ENCODE measurements at regions not wholly inside any gene's neighbourhood (a gene's known extent, or its start where the extent isn't known, plus 50 kb on each side); places are given as distances from the start of the nearest gene placed in this dataset.

DNA sequence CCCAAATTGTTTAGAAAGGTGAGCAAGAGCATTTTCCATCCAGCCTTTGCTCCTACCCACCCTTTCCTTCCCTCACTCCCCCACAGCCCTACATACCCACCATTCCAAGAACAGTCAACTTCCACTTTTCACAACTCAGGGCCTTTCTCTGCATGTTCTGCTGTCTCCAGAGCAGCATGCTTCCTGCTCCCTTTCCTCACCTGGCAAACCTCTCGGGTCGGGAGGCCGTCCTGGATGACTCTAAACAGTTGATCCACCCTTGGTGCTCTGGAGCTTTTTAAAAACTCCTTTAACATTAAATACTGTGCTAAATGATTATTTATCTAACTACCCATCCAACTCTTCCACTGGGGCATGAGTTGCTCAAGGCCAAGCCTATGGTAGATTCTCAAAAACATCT is 200.6 kb downstream of the SETD4 start:
- peaks cover 24% of the 10 kb centered on the region for H3K27me3 Mint-ChIP-seq
- no peak overlapping the region for H3K4me3 Mint-ChIP-seq
- H3K27ac Mint-ChIP-seq: no peak overlapping the region

DNA sequence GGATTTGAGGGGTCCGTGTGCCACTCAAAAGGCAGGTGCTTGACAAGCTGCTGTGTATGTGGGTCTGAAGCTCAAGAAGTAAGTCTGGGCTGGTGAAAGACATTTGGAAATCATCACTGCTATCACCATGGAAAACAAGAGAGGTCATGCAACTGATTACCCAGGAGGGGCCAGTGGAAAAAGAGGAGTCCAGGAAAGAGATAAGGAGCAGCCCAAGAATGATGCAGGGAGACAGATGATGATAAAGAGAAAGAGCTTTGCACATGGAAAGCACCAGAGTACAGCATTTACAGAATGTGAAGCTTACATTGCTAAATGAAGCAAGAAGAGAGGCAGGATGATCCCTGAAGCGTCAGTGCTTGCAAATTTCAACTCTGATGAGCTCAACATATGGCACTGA is 203.2 kb downstream of the SETD4 start:
- Mint-ChIP-seq H3K36me3 (no peaks in the 10 kb centered on the region), H3K27ac (no peak overlapping the region), H3K9me3 (no peaks in the 10 kb centered on the region), H3K4me1 (no peaks in the 10 kb centered on the region), H3K27me3 (peaks cover 35% of the 10 kb centered on the region), H3K4me3 (no peak overlapping the region)
- ATAC-seq (ENCODE audit: low read depth): no peak
- no peak for DNase-seq (ENCODE audit: low spot score in 2 of 2)

More for the DNA sequence above, 200.6 kb downstream of the SETD4 start:
- no peak for ATAC-seq (ENCODE audit: low read depth)
- no peaks in the 10 kb centered on the region for H3K36me3 Mint-ChIP-seq
- H3K4me1 Mint-ChIP-seq: no peaks in the 10 kb centered on the region
- H3K9me3 Mint-ChIP-seq: no peaks in the 10 kb centered on the region
- DNase-seq (ENCODE audit: low spot score in 2 of 2): no peak

DNA sequence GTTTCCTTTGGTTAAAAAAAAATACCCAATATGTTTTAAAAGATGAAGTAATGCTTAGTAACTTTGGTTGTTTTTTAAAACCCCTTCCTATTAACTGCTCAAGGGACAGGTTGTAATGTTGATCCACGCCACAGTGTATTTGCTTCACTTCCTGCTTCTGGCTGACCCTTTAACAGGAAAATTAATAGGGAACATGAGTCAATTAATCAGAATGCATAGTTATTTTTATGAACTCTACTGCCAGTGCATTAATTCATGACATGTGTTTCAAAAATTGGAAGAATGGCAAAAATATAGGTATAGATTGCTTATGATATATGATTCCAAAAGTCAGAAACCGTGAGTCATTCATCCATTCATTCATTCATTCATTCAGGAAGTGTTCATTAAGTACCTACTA is 204.8 kb downstream of the SETD4 start:
- Mint-ChIP-seq H3K27ac (no peak overlapping the region), H3K27me3 (peaks cover 34% of the 10 kb centered on the region), H3K4me1 (no peaks in the 10 kb centered on the region), H3K9me3 (no peaks in the 10 kb centered on the region), H3K4me3 (no peak overlapping the region), H3K36me3 (no peaks in the 10 kb centered on the region)
- ATAC-seq (ENCODE audit: low read depth) (no peak), DNase-seq (ENCODE audit: low spot score in 2 of 2) (no peak)

DNA sequence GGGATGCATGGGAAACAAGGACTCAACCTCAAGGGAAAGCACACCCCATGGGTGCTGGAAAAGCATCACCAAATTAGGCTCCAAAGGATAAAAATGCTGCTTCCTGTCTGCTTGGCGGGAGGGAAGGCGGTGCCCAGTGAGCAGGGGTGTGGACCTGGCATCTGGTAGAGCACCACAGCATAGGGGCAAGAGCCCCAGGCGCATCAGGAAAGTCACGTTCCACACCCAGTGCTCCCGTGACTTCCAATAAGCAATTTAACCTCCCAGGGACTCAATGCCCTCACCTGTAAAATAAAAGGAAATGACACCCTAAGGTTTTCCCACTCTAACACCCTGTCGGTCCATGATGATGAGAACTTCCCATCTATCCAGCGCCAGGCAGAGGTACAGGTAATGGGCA is 206.0 kb downstream of the SETD4 start:
- no peaks in the 10 kb centered on the region for H3K36me3 Mint-ChIP-seq
- peaks cover 30% of the 10 kb centered on the region for H3K27me3 Mint-ChIP-seq
- ATAC-seq (ENCODE audit: low read depth): no peak
- no peaks in the 10 kb centered on the region for H3K9me3 Mint-ChIP-seq
- H3K4me3 Mint-ChIP-seq: no peak overlapping the region
- no peak for DNase-seq (ENCODE audit: low spot score in 2 of 2)
- no peak overlapping the region for H3K27ac Mint-ChIP-seq
- no peaks in the 10 kb centered on the region for H3K4me1 Mint-ChIP-seq

DNA sequence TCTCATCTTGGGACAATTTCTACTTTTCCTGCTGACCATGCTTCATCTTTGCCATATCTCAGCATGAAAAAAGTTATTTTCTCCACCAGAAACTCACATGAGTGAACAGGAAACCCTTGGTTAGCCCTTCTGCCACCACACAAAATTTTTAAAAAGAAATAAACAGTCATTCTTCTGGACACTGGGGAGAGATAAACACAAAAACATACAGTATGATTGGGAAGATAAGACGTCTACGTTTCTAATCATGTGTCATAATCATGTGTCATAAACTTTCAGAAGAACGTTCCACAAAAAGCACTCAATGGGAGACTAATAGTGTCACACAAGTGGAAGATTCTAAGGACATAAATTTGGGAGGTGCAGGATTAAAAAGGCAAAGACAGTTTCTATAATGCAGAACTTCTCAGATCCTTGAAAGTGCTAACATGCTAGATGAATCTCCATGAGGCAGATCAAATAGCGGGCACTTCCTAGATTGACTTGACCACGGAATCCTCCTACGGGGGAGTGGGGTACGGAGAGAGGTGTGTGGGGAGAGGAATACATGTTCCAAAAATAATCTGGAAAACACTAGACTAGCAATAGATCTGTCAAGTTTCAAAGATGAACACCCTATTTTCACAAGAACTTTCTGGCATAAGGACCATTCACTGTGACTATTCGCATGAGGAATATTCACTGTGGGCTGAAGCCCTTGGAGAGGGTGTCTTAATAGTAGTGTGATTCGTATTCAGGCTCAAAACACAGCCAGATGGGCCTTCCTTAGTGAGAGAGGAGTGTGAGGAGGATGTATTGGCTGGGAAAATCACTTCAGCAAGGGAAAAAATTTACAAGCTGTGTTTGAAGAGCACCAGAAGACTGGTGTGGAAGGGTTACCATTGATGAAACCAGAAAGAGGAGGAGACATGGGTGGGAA is 206.7 kb downstream of the SETD4 start:
- Mint-ChIP-seq H3K27me3 (peaks cover 23% of the 10 kb centered on the region), H3K4me3 (no peak overlapping the region), H3K9me3 (no peaks in the 10 kb centered on the region)

DNA sequence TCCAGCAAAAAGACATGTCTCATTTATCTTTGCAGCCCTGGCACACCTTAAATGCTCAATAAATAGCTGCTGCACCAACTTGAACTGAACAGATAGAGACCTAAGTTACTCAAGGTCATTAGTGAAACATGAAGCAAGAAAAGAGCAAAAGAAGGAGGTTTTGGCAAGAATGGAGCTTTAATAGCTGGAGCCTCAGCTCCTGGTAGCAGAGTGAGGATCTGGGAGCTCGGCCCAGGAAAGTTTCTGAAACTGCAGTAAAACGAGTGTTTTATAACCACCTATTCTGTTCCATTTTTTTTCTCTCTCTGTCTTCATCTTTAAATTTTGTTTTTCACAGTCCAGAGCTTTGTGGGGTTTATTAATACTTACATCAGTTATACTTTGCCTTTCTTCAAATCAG is 207.5 kb downstream of the SETD4 start:
- Mint-ChIP-seq H3K27me3 (peaks cover 22% of the 10 kb centered on the region), H3K36me3 (no peaks in the 10 kb centered on the region), H3K4me1 (no peaks in the 10 kb centered on the region)

More for the DNA sequence above, 206.7 kb downstream of the SETD4 start:
- DNase-seq (ENCODE audit: low spot score in 2 of 2) (no peak), ATAC-seq (ENCODE audit: low read depth) (no peak)
- Mint-ChIP-seq H3K4me1 (no peaks in the 10 kb centered on the region), H3K27ac (no peak overlapping the region), H3K36me3 (no peaks in the 10 kb centered on the region)

DNA sequence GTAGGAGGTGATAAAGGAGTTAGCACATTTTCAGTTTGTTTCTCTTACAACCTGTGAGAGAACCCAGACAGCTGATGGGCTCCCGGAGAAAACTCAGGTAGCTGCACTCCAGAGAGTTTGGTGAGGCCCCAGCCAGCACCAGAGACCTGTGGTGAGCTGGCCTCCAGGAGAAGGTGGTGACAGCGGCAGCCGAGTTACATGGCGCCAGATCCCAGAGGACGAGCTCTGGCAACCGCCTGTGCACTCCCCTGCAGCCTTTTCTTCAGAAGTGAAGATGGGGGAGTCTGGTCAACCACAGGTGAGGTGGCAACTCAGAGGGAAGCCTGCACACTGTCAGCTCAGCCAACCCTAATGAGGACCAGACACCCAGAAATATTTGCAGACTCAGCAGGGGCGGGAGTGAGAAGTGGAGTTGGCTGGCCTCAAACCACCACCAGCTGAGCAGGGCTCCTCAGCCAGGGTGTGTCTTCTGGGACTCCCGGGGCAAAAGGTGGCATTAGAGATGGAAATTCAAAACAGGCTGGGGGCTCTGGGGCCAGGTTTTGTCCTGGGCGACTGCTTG is 209.7 kb downstream of the SETD4 start:
- Mint-ChIP-seq H3K36me3 (no peaks in the 10 kb centered on the region), H3K4me1 (no peaks in the 10 kb centered on the region), H3K27ac (no peak overlapping the region), H3K9me3 (no peaks in the 10 kb centered on the region), H3K4me3 (no peak overlapping the region), H3K27me3 (peaks cover 21% of the 10 kb centered on the region)
- no peak for ATAC-seq (ENCODE audit: low read depth)
- no peak for DNase-seq (ENCODE audit: low spot score in 2 of 2)

More for the DNA sequence above, 207.5 kb downstream of the SETD4 start:
- no peak for ATAC-seq (ENCODE audit: low read depth)
- H3K4me3 Mint-ChIP-seq: no peak overlapping the region
- H3K27ac Mint-ChIP-seq: no peak overlapping the region
- no peak for DNase-seq (ENCODE audit: low spot score in 2 of 2)
- H3K9me3 Mint-ChIP-seq: no peaks in the 10 kb centered on the region

DNA sequence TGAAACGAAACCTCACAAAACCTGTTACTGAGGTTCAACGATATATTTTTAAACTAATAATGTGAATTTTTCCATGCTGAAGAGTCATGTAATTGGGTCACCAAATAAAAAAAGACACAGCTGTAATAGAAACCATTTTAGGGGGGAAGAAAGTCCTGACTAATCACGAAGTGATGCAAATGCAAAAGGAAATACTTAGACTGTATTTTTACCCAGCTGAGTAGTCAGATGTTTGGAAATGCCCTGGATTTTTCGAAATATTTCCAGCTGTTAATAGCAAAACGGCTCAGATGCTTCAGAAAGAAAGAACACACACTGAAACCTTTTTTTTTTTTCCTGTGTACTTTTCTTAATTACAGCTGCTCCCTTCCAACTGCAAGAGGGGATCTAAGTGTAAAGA is 210.3 kb downstream of the SETD4 start:
- Mint-ChIP-seq H3K4me3 (no peak overlapping the region), H3K36me3 (no peaks in the 10 kb centered on the region), H3K9me3 (no peaks in the 10 kb centered on the region), H3K27me3 (peaks cover 22% of the 10 kb centered on the region), H3K27ac (no peak overlapping the region), H3K4me1 (no peaks in the 10 kb centered on the region)
- no peak for ATAC-seq (ENCODE audit: low read depth)
- no peak for DNase-seq (ENCODE audit: low spot score in 2 of 2)

DNA sequence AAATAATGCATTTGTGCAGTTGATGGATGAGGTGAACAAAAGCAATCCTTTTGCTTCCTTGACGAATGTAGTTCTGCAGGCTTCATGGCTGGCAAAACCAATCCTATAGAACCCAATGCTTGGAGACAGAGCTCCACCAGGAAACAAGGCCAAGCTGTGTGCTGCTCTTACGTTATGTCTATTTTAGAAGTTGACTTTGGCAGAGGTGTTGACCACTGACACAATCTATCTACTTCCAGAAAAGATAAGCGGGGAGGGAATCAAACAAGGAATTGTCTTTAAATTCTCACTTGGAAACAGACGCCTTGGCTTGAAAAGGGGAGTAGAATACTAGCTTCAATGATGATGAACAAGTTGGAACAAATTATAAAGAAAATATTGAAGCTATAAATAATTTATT is 211.2 kb downstream of the SETD4 start:
- peaks cover 20% of the 10 kb centered on the region for H3K27me3 Mint-ChIP-seq
- H3K27ac Mint-ChIP-seq: no peak overlapping the region

DNA sequence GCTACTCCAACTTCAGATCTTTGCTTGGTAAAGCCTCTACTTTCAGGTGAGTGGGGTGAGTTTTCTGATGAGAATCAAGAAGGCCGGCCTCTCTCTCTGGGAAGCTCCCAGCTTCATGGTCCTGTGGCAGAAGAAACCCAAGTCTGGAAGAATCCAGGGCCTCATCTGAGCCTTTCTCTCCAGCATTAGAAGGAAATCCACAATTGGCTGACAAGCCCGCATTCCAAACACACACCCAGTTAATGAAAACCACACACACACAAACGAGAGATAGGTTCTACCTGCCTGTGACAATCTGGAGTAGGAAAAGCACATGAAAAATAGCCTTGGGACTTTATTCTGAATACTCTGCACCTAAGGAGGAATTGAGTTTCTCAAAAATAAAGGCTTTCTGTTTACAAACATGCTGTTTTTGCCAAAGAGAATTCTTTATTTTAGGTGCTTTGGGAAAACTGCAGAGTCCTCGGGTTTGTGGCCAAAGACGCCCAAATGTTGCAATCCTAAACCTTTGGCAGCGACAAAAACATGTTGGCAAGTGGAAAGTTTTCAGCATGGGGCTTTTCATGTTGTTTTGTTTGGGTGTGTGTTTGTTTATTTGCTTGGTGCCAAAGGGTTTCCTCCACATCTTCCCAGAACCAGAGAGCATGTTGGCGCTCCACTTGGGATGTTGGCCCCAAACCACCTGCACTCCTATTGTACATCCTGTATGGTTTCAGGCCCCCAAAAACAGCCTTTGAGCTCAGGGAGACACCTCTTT is 216.2 kb downstream of the SETD4 start:
- no peak for DNase-seq (ENCODE audit: low spot score in 2 of 2)
- H3K4me1 Mint-ChIP-seq: no peaks in the 10 kb centered on the region
- no peak overlapping the region for H3K4me3 Mint-ChIP-seq
- ATAC-seq (ENCODE audit: low read depth): no peak
- no peaks in the 10 kb centered on the region for H3K36me3 Mint-ChIP-seq
- no peaks in the 10 kb centered on the region for H3K9me3 Mint-ChIP-seq
- H3K27ac Mint-ChIP-seq: no peak overlapping the region
- H3K27me3 Mint-ChIP-seq: peaks cover 7% of the 10 kb centered on the region

More for the DNA sequence above, 211.2 kb downstream of the SETD4 start:
- no peaks in the 10 kb centered on the region for H3K4me1 Mint-ChIP-seq
- H3K9me3 Mint-ChIP-seq: no peaks in the 10 kb centered on the region
- H3K36me3 Mint-ChIP-seq: no peaks in the 10 kb centered on the region
- H3K4me3 Mint-ChIP-seq: no peak overlapping the region
- no peak for ATAC-seq (ENCODE audit: low read depth)
- no peak for DNase-seq (ENCODE audit: low spot score in 2 of 2)

DNA sequence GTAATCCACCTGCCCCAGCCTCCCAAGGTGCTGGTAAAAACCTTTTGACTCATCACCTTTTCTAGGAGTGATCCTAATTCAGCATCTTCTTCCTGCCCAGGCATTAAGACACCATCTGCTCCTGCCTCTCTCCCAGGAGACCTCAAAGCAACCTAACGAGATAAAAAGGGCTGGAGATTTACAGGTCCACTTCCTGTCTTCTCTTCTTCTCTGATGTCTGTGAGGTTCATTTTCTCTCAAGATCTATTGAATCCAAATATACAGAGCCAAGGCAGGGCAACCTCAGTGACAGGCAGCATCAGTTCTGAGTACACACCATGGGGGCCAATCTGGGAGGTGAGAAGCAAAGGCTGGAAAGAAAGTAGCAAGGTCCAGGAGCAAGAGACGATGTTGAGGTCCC is 219.4 kb downstream of the SETD4 start:
- H3K9me3 Mint-ChIP-seq: no peaks in the 10 kb centered on the region
- DNase-seq (ENCODE audit: low spot score in 2 of 2): no peak
- H3K4me1 Mint-ChIP-seq: no peaks in the 10 kb centered on the region
- no peaks in the 10 kb centered on the region for H3K36me3 Mint-ChIP-seq
- ATAC-seq (ENCODE audit: low read depth): no peak
- H3K4me3 Mint-ChIP-seq: no peak overlapping the region
- peaks cover 7% of the 10 kb centered on the region for H3K27me3 Mint-ChIP-seq
- no peak overlapping the region for H3K27ac Mint-ChIP-seq

DNA sequence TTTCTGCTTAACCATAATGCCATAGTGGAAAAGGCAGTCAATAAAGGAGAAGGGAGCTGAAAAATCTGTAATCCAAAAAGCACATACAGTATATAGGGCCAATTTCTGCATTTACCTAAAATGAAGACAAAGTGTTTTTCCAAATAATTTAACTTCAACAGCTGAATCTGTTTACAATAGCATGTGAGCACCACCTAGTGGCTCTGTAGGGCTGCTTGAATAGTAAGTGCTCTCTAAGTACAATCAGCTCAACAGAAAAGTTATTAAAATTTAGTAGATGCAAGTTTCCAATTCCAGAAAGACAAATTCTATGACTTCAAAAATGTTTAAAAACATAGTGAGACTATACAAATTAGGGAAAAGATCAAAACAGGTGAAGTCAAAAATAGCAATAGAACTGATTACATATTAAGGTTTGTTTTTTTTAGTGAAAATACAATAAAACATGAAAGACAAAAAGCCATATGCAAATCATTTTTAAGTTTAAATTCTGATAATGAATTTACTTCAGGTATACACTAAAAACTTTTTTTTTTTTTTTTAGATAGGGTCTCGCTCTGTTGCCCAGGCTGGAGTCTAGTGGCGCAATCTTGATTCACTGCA is 220.0 kb downstream of the SETD4 start:
- peak; percentile 14 to 38 for DNase-seq (ENCODE audit: low spot score in 2 of 2)
- ATAC-seq (ENCODE audit: low read depth): peak; percentile 49
- H3K27me3 Mint-ChIP-seq: peaks cover 4% of the 10 kb centered on the region
- no peaks in the 10 kb centered on the region for H3K9me3 Mint-ChIP-seq
- H3K36me3 Mint-ChIP-seq: no peaks in the 10 kb centered on the region
- H3K27ac Mint-ChIP-seq: no peak overlapping the region
- H3K4me3 Mint-ChIP-seq: no peak overlapping the region
- H3K4me1 Mint-ChIP-seq: no peaks in the 10 kb centered on the region

DNA sequence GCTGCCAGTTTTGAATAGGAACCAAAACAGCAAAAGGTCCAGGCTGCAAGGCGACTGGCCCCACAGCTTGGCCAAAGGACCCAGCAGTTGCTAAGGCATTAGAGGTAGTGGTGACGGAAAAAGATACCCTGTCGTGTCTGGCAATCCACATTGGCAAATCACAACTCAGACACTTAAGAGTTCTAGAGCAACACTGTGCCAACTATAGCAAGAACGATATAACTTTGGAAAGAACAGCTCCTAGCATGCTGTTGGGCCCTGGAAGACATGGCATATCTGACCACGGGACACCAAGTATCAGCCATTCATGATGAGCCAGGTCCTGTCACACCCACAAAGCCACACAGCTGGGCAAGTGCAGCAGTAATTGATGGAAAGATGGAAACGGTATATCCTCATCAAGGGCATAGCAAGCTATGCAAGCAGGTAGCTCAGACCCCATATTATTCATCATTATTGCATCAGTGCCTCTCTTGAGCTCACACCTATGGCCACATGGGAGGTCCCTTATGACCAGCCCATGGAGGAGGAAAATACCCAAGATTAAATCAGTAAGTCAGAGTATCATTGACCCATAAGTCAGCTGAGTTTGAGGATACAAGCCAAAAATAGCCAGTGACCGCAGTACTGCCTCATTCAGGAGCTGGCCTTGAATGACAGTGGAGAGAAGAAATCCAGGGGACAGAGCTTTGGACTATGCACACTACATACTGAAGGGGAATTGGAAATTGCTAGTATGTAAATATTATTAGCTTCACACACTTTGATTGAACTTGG is 221.2 kb downstream of the SETD4 start:
- Mint-ChIP-seq H3K27me3 (peaks cover 4% of the 10 kb centered on the region), H3K36me3 (no peaks in the 10 kb centered on the region), H3K9me3 (no peaks in the 10 kb centered on the region), H3K27ac (no peak overlapping the region), H3K4me1 (no peaks in the 10 kb centered on the region), H3K4me3 (no peak overlapping the region)
- no peak for DNase-seq (ENCODE audit: low spot score in 2 of 2)
- no peak for ATAC-seq (ENCODE audit: low read depth)

Data from memory B cell (primary cell).